ENCODE measurements at regions not wholly inside any gene's neighbourhood (a gene's known extent, or its start where the extent isn't known, plus 50 kb on each side); places are given as distances from the start of the nearest gene placed in this dataset.

DNA sequence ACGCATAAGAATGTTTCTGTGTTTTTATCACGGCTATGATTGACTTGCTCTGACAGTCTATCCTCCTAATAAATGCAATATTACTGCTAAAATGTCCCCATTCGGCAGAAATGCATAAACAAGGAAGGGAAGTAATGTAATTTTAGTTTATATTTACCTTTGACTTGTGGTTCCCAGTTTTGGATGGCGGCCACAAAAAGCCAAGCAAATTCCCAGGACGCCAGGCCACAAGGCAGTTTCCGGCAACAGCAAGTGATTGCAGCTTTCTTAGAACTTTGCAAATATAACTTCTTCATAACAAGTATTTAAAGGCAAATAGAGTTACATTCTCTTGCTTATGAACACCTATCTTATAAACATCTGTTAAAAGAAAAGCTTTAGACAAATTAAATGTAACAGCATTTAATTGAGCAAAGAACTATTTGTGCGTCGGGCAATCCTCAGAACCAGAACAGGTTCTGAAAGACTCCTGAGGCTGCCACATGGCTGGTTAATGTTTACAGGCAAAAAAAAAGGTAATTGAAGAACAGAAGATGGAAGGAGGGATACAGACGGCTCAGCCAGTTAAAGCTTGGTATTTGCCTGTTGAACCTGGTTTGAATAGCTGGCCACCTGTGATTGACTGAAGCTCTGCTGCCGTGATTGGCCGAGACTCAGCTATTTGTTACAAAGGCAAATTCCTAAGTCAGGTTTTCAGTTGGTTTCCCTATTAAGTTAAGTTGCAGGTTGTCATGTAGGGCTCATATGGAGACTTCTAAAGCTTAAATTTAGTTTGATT is 80.8 kb downstream of the C21orf91 start:
- H3K36me3 ChIP-seq (ENCODE audit: control insufficient read depth in 5 of 5, insufficient read depth in 5 of 5, low read length in 5 of 5) = no peaks in the 10 kb centered on the region
- no peak overlapping the region for H3K9ac ChIP-seq (ENCODE audit: low read length in 5 of 5)
- H3K4me1 ChIP-seq (ENCODE audit: control insufficient read depth in 5 of 5, insufficient read depth in 5 of 5, low read length in 5 of 5) = peaks cover 0 to 12% (median 0%) of the 10 kb centered on the region in 5 donors
- no peaks in the 10 kb centered on the region for H3K27me3 ChIP-seq (ENCODE audit: control insufficient read depth in 5 of 5, insufficient read depth in 4 of 5, low read length in 5 of 5)
- H3K9me3 ChIP-seq (ENCODE audit: control insufficient read depth in 5 of 5, low read length in 5 of 5) = peaks cover 0 to 2% (median 0%) of the 10 kb centered on the region in 5 donors
- H3K27ac ChIP-seq (ENCODE audit: low read depth, low read length) = no peak overlapping the region
- no peak overlapping the region for H3K4me3 ChIP-seq (ENCODE audit: low read depth in 1 of 5, low read length in 5 of 5)

DNA sequence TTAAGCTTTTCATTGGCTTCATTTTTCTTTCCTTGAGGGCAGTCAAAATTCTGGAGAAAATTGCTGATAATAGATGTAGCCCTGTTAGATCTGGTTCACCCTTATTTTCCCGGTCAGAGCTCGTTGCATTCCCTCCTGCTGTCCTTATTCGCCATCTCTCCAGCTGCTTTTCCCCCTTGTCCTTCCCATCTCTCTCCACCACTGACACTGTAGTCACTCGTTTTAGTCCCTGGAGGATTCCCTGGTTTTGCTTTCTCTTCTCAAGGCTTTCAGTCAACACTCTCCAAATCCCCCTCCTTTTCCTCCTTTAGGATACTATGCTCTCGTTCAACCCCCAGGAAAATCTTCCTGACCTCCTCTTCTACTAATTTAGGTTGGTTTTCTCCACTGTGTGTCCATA is 83.1 kb downstream of the C21orf91 start:
- peaks cover 0 to 2% (median 0%) of the 10 kb centered on the region in 5 donors for H3K9me3 ChIP-seq (ENCODE audit: control insufficient read depth in 5 of 5, low read length in 5 of 5)
- H3K36me3 ChIP-seq (ENCODE audit: control insufficient read depth in 5 of 5, insufficient read depth in 5 of 5, low read length in 5 of 5) = no peaks in the 10 kb centered on the region
- no peak overlapping the region for H3K27ac ChIP-seq (ENCODE audit: low read depth, low read length)
- no peaks in the 10 kb centered on the region for H3K27me3 ChIP-seq (ENCODE audit: control insufficient read depth in 5 of 5, insufficient read depth in 4 of 5, low read length in 5 of 5)
- no peak overlapping the region for H3K4me3 ChIP-seq (ENCODE audit: low read depth in 1 of 5, low read length in 5 of 5)
- peaks cover 0 to 12% (median 0%) of the 10 kb centered on the region in 5 donors for H3K4me1 ChIP-seq (ENCODE audit: control insufficient read depth in 5 of 5, insufficient read depth in 5 of 5, low read length in 5 of 5)
- H3K9ac ChIP-seq (ENCODE audit: low read length in 5 of 5) = no peak overlapping the region

DNA sequence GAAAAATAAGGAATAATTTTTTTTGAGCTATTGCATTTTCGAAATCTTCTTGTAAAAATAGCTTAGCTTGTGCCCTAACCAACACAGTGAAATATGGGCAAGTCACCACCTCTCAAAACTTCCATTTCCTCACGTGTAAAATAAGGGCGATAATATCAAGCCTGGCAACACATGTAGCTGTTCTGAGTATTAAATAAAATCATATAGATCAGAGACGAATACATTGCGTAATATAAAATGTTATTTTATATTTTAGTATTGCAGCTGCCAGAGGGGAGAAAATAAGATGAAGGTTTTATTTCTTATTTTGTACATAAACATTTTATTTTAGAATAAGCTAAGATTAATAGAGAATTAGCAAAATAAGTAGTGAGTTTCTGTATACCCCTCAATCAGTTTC is 85.9 kb downstream of the C21orf91 start:
- Histone ChIP-seq H3K36me3 (ENCODE audit: control insufficient read depth in 5 of 5, insufficient read depth in 5 of 5, low read length in 5 of 5) (no peaks in the 10 kb centered on the region), H3K27me3 (ENCODE audit: control insufficient read depth in 5 of 5, insufficient read depth in 4 of 5, low read length in 5 of 5) (no peaks in the 10 kb centered on the region), H3K27ac (ENCODE audit: low read depth, low read length) (no peak overlapping the region), H3K9ac (ENCODE audit: low read length in 5 of 5) (no peak overlapping the region), H3K9me3 (ENCODE audit: control insufficient read depth in 5 of 5, low read length in 5 of 5) (no peaks in the 10 kb centered on the region), H3K4me1 (ENCODE audit: control insufficient read depth in 5 of 5, insufficient read depth in 5 of 5, low read length in 5 of 5) (peaks cover 0 to 8% (median 4%) of the 10 kb centered on the region in 5 donors), H3K4me3 (ENCODE audit: low read depth in 1 of 5, low read length in 5 of 5) (no peak overlapping the region)

DNA sequence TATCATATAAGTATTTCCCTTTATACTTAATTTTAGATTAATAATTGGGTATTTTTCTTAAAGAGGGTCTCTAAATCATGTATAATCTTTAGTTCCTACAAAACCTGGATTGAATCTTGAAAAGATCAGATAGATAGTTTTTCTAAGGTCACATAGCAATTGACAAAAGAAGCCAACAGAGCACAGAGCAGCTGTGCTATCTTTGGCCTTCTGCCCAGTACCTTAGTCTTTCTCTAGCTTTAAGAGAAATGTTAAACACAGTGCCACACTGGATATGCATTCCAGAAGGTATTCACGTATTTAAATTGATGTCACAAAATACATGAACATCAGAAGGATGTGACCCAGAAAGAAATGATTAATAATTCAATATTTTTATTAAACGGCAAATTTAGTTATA is 86.8 kb downstream of the C21orf91 start:
- Histone ChIP-seq H3K4me3 (ENCODE audit: low read depth in 1 of 5, low read length in 5 of 5) (no peak overlapping the region), H3K27me3 (ENCODE audit: control insufficient read depth in 5 of 5, insufficient read depth in 4 of 5, low read length in 5 of 5) (no peaks in the 10 kb centered on the region), H3K27ac (ENCODE audit: low read depth, low read length) (no peak overlapping the region), H3K36me3 (ENCODE audit: control insufficient read depth in 5 of 5, insufficient read depth in 5 of 5, low read length in 5 of 5) (no peaks in the 10 kb centered on the region), H3K4me1 (ENCODE audit: control insufficient read depth in 5 of 5, insufficient read depth in 5 of 5, low read length in 5 of 5) (peaks cover 0 to 5% (median 3%) of the 10 kb centered on the region in 5 donors), H3K9ac (ENCODE audit: low read length in 5 of 5) (no peak overlapping the region), H3K9me3 (ENCODE audit: control insufficient read depth in 5 of 5, low read length in 5 of 5) (no peaks in the 10 kb centered on the region)

DNA sequence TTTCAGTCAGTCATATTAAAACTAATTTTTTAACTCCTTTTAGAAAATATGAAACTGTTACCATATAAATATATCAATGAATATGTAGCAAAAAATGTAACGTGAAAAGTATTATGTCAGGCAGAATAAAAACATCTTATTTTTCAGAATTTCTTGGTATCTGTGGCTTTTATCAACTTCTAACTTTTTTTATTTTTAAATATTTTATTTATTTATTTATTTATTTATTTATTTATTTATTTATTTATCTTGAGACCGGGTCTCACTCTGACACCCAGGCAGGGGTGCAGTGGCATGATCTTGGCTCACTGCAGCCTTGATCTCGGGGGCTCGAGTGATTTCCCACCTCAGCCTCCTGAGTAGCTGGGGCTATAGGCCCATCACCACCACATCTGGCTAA is 87.6 kb downstream of the C21orf91 start:
- Histone ChIP-seq H3K27ac (ENCODE audit: low read depth, low read length) (no peak overlapping the region), H3K9ac (ENCODE audit: low read length in 5 of 5) (no peak overlapping the region), H3K27me3 (ENCODE audit: control insufficient read depth in 5 of 5, insufficient read depth in 4 of 5, low read length in 5 of 5) (no peaks in the 10 kb centered on the region), H3K4me3 (ENCODE audit: low read depth in 1 of 5, low read length in 5 of 5) (no peak overlapping the region), H3K9me3 (ENCODE audit: control insufficient read depth in 5 of 5, low read length in 5 of 5) (no peaks in the 10 kb centered on the region), H3K4me1 (ENCODE audit: control insufficient read depth in 5 of 5, insufficient read depth in 5 of 5, low read length in 5 of 5) (peaks cover 0 to 5% (median 3%) of the 10 kb centered on the region in 5 donors), H3K36me3 (ENCODE audit: control insufficient read depth in 5 of 5, insufficient read depth in 5 of 5, low read length in 5 of 5) (no peaks in the 10 kb centered on the region)

DNA sequence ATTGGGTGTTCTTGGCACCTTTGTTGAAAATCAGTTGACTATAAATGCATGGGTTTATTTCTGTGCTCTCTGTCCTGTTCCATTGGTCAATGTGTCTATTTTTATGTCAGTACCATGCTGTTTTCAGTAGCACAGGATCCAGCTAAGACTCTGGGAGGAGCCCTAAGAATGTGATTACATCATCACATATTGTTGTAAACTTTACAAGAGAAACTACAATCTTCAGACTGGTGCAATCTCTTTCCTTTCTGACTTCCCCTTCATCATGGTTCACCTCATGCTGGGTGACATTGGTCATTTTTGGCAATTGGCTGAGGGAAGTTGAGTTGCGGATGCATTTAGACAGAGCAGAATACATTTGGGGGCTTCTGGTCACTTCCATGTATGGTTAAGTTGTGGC is 88.4 kb downstream of the C21orf91 start:
- Histone ChIP-seq H3K36me3 (ENCODE audit: control insufficient read depth in 5 of 5, insufficient read depth in 5 of 5, low read length in 5 of 5) (no peaks in the 10 kb centered on the region), H3K27me3 (ENCODE audit: control insufficient read depth in 5 of 5, insufficient read depth in 4 of 5, low read length in 5 of 5) (no peaks in the 10 kb centered on the region), H3K4me3 (ENCODE audit: low read depth in 1 of 5, low read length in 5 of 5) (peak overlapping the region in 2 of 5 donors; percentile 39 to 42), H3K27ac (ENCODE audit: low read depth, low read length) (no peak overlapping the region), H3K4me1 (ENCODE audit: control insufficient read depth in 5 of 5, insufficient read depth in 5 of 5, low read length in 5 of 5) (peaks cover 0 to 5% (median 3%) of the 10 kb centered on the region in 5 donors), H3K9ac (ENCODE audit: low read length in 5 of 5) (no peak overlapping the region), H3K9me3 (ENCODE audit: control insufficient read depth in 5 of 5, low read length in 5 of 5) (no peaks in the 10 kb centered on the region)

DNA sequence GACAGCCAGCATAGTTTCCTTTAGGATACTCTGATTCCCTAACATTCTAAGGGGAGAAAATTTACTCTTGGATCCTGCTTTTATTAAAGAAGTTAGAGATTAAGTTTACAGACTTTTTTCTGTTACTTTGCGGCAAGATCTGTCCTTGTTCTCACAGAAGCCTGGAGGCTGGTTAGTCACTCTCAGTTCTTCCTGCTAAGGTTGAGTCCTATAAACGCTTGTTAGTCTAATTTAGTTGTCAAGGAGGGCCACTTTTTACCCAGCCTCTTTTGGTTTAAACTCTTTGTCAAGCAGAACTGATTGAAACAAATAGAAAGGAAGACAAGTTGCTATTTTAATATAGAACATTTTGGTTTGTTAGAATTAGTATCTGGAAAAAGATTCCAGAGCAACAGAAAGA is 89.7 kb downstream of the C21orf91 start:
- Histone ChIP-seq H3K4me1 (ENCODE audit: control insufficient read depth in 5 of 5, insufficient read depth in 5 of 5, low read length in 5 of 5) (peaks cover 0 to 7% (median 4%) of the 10 kb centered on the region in 5 donors), H3K27ac (ENCODE audit: low read depth, low read length) (no peak overlapping the region), H3K9me3 (ENCODE audit: control insufficient read depth in 5 of 5, low read length in 5 of 5) (no peaks in the 10 kb centered on the region), H3K36me3 (ENCODE audit: control insufficient read depth in 5 of 5, insufficient read depth in 5 of 5, low read length in 5 of 5) (no peaks in the 10 kb centered on the region), H3K4me3 (ENCODE audit: low read depth in 1 of 5, low read length in 5 of 5) (no peak overlapping the region), H3K9ac (ENCODE audit: low read length in 5 of 5) (no peak overlapping the region), H3K27me3 (ENCODE audit: control insufficient read depth in 5 of 5, insufficient read depth in 4 of 5, low read length in 5 of 5) (no peaks in the 10 kb centered on the region)

DNA sequence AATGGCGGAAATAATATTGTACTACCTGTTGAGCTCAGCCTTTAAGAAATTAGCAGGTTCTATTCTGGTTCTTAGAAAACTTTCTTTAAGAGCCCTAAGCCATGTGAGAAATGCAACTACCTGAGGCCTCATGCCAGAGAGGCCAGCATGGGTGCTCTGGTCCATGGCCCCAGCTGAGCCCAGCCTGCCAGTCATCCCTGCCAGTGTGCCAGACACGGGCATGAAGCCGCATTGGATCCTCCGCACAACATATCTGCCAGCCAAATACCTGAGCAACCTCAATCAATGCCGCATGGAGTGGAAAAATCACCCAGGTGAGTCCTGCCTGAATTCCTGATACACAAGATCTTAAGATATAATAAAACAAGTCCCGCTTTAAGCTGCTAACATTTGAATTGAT is 91.8 kb downstream of the C21orf91 start:
- Histone ChIP-seq H3K27me3 (ENCODE audit: control insufficient read depth in 5 of 5, insufficient read depth in 4 of 5, low read length in 5 of 5) (no peaks in the 10 kb centered on the region), H3K4me1 (ENCODE audit: control insufficient read depth in 5 of 5, insufficient read depth in 5 of 5, low read length in 5 of 5) (peaks cover 0 to 7% (median 4%) of the 10 kb centered on the region in 5 donors), H3K36me3 (ENCODE audit: control insufficient read depth in 5 of 5, insufficient read depth in 5 of 5, low read length in 5 of 5) (no peaks in the 10 kb centered on the region), H3K4me3 (ENCODE audit: low read depth in 1 of 5, low read length in 5 of 5) (no peak overlapping the region), H3K9me3 (ENCODE audit: control insufficient read depth in 5 of 5, low read length in 5 of 5) (no peaks in the 10 kb centered on the region), H3K9ac (ENCODE audit: low read length in 5 of 5) (no peak overlapping the region), H3K27ac (ENCODE audit: low read depth, low read length) (no peak overlapping the region)

DNA sequence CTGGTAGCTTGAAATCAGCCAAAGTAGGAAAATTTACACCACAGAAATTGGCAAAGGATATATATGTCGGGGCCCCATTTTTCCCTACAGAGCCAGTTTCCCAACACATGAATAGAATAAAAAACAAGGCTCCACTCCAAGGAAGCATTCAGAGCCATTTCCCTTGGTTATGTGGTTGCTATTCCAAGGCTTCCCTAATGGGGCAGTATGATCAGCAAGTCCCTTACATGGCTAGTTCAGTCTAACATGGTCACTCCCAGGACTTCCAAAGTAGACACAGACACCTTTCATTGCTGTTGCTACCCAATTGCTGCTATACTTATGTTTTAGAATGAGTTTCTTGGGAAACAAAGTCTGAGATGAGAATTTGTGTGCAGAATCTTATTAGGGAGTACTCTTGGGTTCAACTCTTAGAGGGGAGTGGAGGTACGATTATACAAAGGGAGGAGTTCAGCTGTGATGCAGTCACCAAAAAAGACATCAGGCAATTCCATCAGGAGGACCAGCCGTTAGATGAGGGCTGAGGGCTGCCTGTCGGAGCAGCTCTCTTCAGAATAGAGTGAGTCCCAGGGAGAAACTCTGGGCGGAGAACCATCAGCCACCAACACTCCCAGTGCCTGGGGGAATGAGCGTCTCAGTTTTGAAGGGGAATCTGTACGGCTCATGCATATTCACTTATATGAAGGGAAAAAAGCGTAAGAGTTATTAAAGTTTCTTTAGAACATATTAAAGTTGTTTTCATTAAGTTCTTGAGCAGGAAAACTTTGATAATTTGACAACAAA is 92.9 kb downstream of the C21orf91 start:
- Histone ChIP-seq H3K9ac (ENCODE audit: low read length in 5 of 5) (no peak overlapping the region), H3K4me3 (ENCODE audit: low read depth in 1 of 5, low read length in 5 of 5) (no peak overlapping the region), H3K27ac (ENCODE audit: low read depth, low read length) (no peak overlapping the region), H3K36me3 (ENCODE audit: control insufficient read depth in 5 of 5, insufficient read depth in 5 of 5, low read length in 5 of 5) (no peaks in the 10 kb centered on the region), H3K27me3 (ENCODE audit: control insufficient read depth in 5 of 5, insufficient read depth in 4 of 5, low read length in 5 of 5) (no peaks in the 10 kb centered on the region), H3K9me3 (ENCODE audit: control insufficient read depth in 5 of 5, low read length in 5 of 5) (no peaks in the 10 kb centered on the region), H3K4me1 (ENCODE audit: control insufficient read depth in 5 of 5, insufficient read depth in 5 of 5, low read length in 5 of 5) (peaks cover 0 to 7% (median 4%) of the 10 kb centered on the region in 5 donors)

DNA sequence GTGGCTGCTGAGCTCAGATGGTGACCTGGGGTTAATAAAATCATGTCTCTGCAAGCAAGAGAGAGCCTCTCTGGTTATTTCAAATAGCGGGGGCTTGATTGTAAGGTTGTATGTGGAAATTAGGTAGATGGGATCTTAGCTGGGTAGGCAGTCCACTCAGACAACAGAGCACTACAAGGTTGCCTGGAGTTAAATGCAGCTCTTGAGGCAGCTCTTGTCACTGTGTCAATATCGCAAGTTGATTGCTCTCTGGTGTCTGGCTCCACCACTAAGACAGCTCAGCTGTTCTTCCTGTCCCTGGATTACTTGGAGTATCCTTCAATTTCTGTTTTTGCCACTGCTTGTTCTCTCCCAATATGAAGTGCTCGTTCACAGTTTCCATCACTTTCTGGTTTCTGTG is 93.8 kb downstream of the C21orf91 start:
- Histone ChIP-seq H3K27ac (ENCODE audit: low read depth, low read length) (no peak overlapping the region), H3K4me3 (ENCODE audit: low read depth in 1 of 5, low read length in 5 of 5) (no peak overlapping the region), H3K27me3 (ENCODE audit: control insufficient read depth in 5 of 5, insufficient read depth in 4 of 5, low read length in 5 of 5) (no peaks in the 10 kb centered on the region), H3K9ac (ENCODE audit: low read length in 5 of 5) (no peak overlapping the region), H3K4me1 (ENCODE audit: control insufficient read depth in 5 of 5, insufficient read depth in 5 of 5, low read length in 5 of 5) (peaks cover 0 to 4% (median 0%) of the 10 kb centered on the region in 5 donors), H3K36me3 (ENCODE audit: control insufficient read depth in 5 of 5, insufficient read depth in 5 of 5, low read length in 5 of 5) (no peaks in the 10 kb centered on the region), H3K9me3 (ENCODE audit: control insufficient read depth in 5 of 5, low read length in 5 of 5) (no peaks in the 10 kb centered on the region)

Measured in subcutaneous abdominal adipose tissue (tissue), 5 donors.